Parathyroid adenoma (tissue), 2 donors: ENCODE measurements at regions not wholly inside any gene's neighbourhood (a gene's known extent, or its start where the extent isn't known, plus 50 kb on each side); places are given as distances from the start of the nearest gene placed in this dataset.

ENCODE experiments used
- H2AFZ ChIP-seq: fragments of 300-600 bp; sonication (generic); one replicate; pipeline ENCODE4 v1.7.0; 2017; ENCODE audit warnings: antibody characterized with exemption, mild to moderate bottlenecking
- H3K27ac ChIP-seq: fragments of 300-600 bp; sonication (generic); one replicate; pipeline ENCODE4 v1.7.0; 2017
- H3K27me3 ChIP-seq: fragments of 300-600 bp; sonication (generic); one replicate; pipeline ENCODE4 v1.7.0; 2017; ENCODE audit warnings: low read length; ENCODE audit not compliant: control insufficient read depth, insufficient read depth
- H3K36me3 ChIP-seq: fragments of 300-600 bp; sonication (generic); one replicate; pipeline ENCODE4 v1.7.0; 2017; ENCODE audit warnings: low read length; ENCODE audit not compliant: control insufficient read depth, insufficient read depth
- H3K4me1 ChIP-seq: fragments of 300-600 bp; sonication (generic); one replicate; pipeline ENCODE4 v1.7.0; 2017; ENCODE audit warnings: control low read depth
- H3K4me2 ChIP-seq: fragments of 300-600 bp; sonication (generic); one replicate; pipeline ENCODE4 v1.7.0; 2017; ENCODE audit warnings: low read length
- H3K4me3 ChIP-seq: fragments of 300-600 bp; sonication (generic); one replicate; pipeline ENCODE4 v1.7.0; 2017; ENCODE audit warnings: low read depth, low read length
- H3K79me2 ChIP-seq: fragments of 300-600 bp; sonication (generic); one replicate; pipeline ENCODE4 v1.7.0; 2017; ENCODE audit warnings: control low read depth
- H3K9ac ChIP-seq: fragments of 300-600 bp; sonication (generic); one replicate; pipeline ENCODE4 v1.7.0; 2017; ENCODE audit warnings: mild to moderate bottlenecking
- H3K9me3 ChIP-seq: fragments of 300-600 bp; sonication (generic); one replicate; pipeline ENCODE4 v1.7.0; 2017; ENCODE audit warnings: low read length; ENCODE audit not compliant: control insufficient read depth
- CTCF ChIP-seq: fragments of 300-600 bp; sonication (generic); IDR thresholded peaks from one replicate; pipeline ENCODE4 v1.7.0; 2017; ENCODE audit warnings: antibody characterized with exemption, mild to moderate bottlenecking
- donor health status: primary hyperparathyroidism.

- H3K79me2 ChIP-seq = no peaks in the 10 kb centered on the region
- H3K27me3 ChIP-seq = no peaks in the 10 kb centered on the region
- H3K4me2 ChIP-seq = no peak overlapping the region
- H3K27ac ChIP-seq = no peak overlapping the region
- H3K36me3 ChIP-seq = no peaks in the 10 kb centered on the region
- no peaks in the 10 kb centered on the region for H3K4me1 ChIP-seq
- no peak overlapping the region for H2AFZ ChIP-seq
- H3K4me3 ChIP-seq = no peak overlapping the region
- TF ChIP-seq CTCF = no peak
- no peaks in the 10 kb centered on the region for H3K9me3 ChIP-seq
- H3K9ac ChIP-seq = no peak overlapping the region
Observed at GRCh38 chr6:144928847-144929246, 643.7 kb downstream of the UTRN start.

- Histone ChIP-seq H3K9me3 (no peaks in the 10 kb centered on the region), H3K4me2 (no peak overlapping the region), H3K4me1 (no peaks in the 10 kb centered on the region), H3K27ac (no peak overlapping the region), H3K4me3 (no peak overlapping the region), H2AFZ (no peak overlapping the region), H3K36me3 (no peaks in the 10 kb centered on the region), H3K9ac (no peak overlapping the region), H3K27me3 (no peaks in the 10 kb centered on the region), H3K79me2 (no peaks in the 10 kb centered on the region)
- TF ChIP-seq CTCF = no peak
Observed at GRCh38 chr6:144929262-144929661, 644.1 kb downstream of the UTRN start.

DNA sequence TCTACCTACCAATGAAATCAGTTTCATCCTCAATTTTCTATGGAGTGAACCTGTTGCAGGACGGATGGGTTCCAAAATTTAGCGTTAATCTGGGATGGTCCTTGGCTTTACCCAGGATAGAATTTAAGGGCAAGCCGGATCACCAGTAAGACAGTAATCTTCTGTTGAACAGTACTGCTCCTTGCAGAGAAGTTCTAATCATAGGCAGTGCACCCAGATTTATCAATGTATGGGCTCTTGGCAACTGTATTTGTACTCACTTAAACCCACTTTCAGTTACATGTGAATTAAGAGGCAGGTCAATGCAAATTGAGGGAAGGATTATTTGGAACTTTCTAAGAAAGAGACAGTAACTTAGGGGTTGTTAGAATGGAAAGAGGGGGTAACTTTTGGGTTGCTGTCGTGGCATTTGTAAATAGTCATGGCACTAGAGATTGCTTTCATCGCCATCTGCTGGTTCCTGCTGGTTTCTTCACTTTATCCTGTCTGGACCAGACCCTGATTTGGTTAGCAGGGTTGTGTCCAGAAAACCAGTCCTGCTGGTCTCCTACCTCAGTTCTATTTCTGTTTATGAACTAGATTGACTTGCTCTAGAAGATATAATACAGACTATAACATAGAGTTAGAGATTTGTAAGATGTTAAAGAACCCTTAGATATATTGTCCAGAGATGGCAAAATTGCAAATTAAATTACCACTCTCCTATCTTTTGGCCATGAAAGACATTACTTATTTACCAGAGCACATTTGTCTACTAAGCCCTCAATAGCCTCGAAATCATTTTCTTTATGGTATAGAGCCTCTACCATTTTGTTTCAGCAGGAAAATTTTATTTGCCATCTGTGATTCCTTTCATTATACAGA is 646.3 kb downstream of the UTRN start:
- TF ChIP-seq CTCF = peak; percentile 59
- H3K36me3 ChIP-seq = no peaks in the 10 kb centered on the region
- no peaks in the 10 kb centered on the region for H3K9me3 ChIP-seq
- H3K4me2 ChIP-seq = no peak overlapping the region
- H3K27me3 ChIP-seq = no peaks in the 10 kb centered on the region
- H3K79me2 ChIP-seq = no peaks in the 10 kb centered on the region
- H3K9ac ChIP-seq = no peak overlapping the region
- no peak overlapping the region for H3K4me3 ChIP-seq
- no peak overlapping the region for H3K27ac ChIP-seq
- H2AFZ ChIP-seq = peak overlapping the region; percentile 22
- no peaks in the 10 kb centered on the region for H3K4me1 ChIP-seq

DNA sequence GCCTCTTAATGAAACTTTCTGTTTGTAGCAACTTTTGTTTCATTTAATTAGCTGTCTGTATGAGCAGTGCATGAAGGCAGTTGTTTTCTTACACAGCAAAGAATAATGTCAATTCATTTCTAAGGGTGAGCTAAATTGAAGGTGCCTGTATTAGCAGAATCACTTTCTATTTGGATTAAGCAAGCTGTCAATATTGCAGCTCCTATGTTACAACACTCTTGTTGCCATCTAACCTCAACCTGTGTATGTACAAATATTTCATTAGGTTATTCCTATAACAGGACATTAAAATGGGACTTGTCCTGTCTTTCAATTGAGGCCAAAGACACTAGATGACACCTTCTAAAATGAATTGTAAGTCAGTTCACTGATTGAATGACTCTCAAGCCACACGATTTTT is 647.5 kb downstream of the UTRN start:
- H3K9me3 ChIP-seq = no peaks in the 10 kb centered on the region

More for the DNA sequence above, 647.5 kb downstream of the UTRN start:
- no peaks in the 10 kb centered on the region for H3K4me1 ChIP-seq
- no peaks in the 10 kb centered on the region for H3K79me2 ChIP-seq
- no peak overlapping the region for H3K4me3 ChIP-seq
- no peak overlapping the region for H2AFZ ChIP-seq
- H3K36me3 ChIP-seq = no peaks in the 10 kb centered on the region
- H3K4me2 ChIP-seq = no peak overlapping the region
- no peak overlapping the region for H3K9ac ChIP-seq
- H3K27me3 ChIP-seq = no peaks in the 10 kb centered on the region
- no peak overlapping the region for H3K27ac ChIP-seq
- TF ChIP-seq CTCF = no peak
